GM20000 (cell line): ENCODE measurements at regions not wholly inside any gene's neighbourhood (a gene's known extent, or its start where the extent isn't known, plus 50 kb on each side); places are given as distances from the start of the nearest gene placed in this dataset.
"Not testable (repeated sequence)": the region's sequence is repeated elsewhere in the genome, so short reads cannot be mapped to it uniquely, and the experiment has no call there.

ENCODE experiments used
- DNase-seq: peaks from one replicate; pipeline ENCODE4 v3.0.0; 2012; ENCODE audit warnings: low spot score
- TF ChIP-seq, protein P1 (sequence below): IDR thresholded peaks from 2 replicates; pipeline ENCODE4 v1.5.1; 2012; ENCODE audit warnings: mild to moderate bottlenecking, control low read depth; ENCODE audit errors: extremely low read depth, missing control alignments

DNA sequence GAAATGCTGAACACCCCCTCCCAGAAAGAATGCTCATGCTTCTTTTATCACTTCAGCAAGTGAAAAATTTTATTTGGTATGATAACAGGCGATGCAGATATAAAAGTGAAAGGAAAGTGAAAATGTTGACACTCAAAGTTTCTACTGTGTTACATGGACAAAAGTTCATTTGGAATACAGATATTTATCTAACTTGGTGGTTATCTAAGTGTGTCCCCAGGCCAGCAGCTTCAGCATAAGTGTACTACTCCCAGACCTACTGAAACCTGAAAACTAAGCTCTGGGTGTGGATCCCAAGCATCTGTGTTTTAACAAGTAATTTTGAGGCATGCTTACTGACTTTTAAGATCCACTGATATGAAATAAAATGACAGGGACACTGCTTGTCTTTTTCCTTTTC, 157.1 kb upstream of the BCHE start:
- TF ChIP-seq, protein P1, sequence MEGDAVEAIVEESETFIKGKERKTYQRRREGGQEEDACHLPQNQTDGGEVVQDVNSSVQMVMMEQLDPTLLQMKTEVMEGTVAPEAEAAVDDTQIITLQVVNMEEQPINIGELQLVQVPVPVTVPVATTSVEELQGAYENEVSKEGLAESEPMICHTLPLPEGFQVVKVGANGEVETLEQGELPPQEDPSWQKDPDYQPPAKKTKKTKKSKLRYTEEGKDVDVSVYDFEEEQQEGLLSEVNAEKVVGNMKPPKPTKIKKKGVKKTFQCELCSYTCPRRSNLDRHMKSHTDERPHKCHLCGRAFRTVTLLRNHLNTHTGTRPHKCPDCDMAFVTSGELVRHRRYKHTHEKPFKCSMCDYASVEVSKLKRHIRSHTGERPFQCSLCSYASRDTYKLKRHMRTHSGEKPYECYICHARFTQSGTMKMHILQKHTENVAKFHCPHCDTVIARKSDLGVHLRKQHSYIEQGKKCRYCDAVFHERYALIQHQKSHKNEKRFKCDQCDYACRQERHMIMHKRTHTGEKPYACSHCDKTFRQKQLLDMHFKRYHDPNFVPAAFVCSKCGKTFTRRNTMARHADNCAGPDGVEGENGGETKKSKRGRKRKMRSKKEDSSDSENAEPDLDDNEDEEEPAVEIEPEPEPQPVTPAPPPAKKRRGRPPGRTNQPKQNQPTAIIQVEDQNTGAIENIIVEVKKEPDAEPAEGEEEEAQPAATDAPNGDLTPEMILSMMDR, result no peak
- no peak for DNase-seq

DNA sequence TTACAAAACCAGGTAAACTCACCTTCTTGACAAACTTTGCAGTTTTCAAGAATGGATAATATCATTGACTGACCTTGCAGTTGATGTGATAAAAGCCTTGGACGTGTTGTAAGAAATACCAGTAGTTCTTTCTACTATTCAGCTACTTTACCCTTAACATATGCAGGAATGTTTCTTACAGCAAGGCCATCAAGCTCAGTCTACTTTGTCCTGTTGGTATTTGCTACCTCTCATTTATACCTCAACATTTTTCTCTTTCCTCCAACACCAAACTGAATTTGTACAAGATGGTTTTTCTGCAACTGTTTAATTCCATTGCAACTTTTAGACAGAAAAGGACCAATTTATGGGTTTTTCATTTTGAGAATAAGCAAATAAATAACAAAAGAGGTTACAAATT, 147.4 kb upstream of the BCHE start:
- no peak for DNase-seq
- TF ChIP-seq, protein P1, result no peak

DNA sequence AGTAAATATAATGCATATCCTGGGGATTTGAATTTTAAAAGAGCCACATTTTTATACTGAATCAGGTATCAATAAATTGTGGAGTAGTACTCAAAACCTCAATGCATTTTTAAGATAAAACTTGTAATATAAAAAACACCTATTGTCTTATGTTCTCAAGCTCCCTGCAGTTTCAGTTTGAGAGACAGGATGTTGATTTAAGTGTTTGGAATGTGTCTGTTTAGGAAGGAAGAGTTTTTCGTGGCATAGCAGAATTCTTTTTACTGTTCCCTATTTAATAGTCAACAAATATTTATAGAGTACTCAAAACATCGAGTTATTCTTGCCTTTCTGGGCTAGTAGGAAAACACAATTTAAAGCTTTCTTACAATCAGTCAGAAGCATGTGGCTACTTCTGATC, 146.1 kb upstream of the BCHE start:
- TF ChIP-seq, protein P1, result no peak
- no peak for DNase-seq

DNA sequence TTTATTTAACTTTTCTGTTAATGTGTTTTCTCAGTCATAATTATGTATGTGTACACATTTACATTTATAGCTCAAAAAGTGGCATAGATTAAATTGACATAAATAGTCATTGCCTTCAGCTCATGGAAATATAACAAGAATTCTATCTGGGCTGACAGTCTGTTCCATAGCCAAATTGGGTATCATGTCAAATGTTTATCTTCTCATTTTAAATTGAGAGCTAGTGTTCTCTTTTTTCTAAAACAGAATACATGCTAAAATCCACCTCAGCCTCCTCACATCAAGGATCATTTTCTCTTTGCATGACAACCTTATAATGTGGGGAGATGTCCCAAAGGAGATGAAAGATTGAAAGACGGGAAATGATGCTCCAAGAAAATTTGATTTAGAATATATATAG, 144.1 kb upstream of the BCHE start:
- DNase-seq, result no peak
- TF ChIP-seq, protein P1, result no peak

DNA sequence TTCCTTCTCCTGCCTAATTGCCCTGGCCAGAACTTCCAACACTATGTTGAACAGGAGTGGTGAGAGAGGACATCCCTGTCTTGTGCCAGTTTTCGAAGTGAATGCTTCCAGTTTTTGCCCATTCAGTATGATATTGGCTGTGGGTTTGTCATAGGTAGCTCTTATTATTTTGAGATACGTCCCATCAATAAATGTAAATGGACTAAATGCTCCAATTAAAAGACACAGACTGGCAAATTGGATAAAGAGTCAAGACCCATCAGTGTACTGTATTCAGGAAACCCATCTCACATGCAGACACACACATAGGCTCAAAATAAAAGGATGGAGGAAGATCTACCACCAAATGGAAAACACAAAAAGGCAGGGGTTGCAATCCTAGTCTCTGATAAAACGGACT, 123.6 kb upstream of the BCHE start:
- not testable (repeated sequence) for DNase-seq

DNA sequence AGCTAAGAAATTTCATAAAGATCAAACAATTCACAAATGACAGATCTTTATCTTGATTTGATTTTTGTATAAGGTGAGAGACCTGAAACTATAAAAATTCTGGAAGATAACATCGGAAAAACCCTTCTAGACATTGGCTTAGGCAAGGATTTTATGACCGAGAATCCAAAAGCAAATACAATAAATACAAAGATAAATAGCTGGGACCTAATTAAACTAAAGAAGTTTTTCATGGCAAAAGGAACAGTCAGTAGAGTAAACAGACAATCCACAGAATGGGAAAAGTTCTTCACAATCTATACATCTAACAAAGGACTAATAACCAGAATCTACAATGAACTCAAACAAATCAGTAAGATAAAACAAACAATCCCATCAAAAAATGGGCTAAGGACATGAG, 116.9 kb upstream of the BCHE start:
- DNase-seq, result no peak
- TF ChIP-seq, protein P1, result no peak

DNA sequence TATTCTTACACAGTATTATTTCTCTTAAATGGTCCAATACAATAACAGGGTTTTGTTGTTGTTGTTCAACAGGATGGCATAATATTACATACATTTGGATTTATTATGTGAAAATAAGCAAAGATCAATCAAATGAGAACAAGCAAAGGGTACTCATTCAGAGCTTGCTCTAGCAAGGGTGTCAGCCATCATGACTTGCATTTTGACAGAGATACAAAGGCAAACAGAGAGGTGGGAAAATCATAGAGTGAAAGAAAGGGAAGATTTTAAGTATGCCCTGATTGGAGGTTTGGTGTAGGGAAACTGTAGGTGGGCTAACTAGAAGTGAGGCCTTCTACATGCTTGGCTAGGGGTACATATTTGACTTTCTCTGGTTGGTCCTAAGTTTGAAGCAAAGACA, 109.1 kb upstream of the BCHE start:
- TF ChIP-seq, protein P1, result no peak
- DNase-seq, result no peak

DNA sequence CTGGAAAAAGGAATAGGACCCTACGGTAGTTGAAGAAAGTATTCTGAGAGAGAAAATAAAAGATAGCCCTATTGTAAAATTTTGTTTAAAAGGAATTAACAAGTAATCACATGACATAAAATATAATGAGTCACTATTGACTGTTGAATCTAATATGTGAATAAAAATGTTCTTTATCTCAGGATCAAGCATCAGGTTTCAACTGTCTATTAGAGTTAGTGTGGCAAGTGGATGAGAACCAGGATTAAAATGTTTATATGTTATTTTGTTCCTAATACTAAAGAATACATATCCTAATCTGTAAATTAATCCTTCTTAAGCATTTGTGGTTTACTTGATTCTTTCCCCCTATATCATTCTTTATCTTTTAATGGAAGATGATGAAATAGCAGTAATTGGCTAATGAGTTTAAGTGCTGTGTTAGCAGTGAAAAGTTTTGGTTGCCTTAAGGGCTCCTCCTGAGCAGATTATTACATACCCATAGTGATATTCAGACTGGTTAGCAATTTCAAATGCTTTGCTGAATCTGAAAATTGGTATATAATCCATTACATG, 101.8 kb upstream of the BCHE start:
- no peak for DNase-seq

DNA sequence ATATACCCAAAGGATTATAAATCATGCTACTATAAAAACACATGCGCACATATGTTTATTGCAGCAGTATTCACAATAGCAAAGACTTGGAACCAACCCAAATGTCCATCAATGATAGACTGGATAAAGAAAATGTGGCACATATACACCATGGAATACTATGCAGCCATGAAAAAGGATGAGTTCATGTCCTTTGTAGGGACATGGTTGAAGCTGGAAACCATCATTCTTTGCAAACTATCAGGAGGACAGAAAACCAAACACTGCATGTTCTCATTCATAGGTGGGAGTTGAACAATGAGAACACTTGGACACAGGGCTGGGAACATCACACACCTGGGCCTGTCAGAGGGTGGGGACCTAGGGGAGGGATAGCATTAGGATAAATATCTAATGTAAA, 98.9 kb upstream of the BCHE start:
- DNase-seq, result not testable (repeated sequence)

More for the DNA sequence above, 101.8 kb upstream of the BCHE start:
- TF ChIP-seq, protein P1, result no peak

DNA sequence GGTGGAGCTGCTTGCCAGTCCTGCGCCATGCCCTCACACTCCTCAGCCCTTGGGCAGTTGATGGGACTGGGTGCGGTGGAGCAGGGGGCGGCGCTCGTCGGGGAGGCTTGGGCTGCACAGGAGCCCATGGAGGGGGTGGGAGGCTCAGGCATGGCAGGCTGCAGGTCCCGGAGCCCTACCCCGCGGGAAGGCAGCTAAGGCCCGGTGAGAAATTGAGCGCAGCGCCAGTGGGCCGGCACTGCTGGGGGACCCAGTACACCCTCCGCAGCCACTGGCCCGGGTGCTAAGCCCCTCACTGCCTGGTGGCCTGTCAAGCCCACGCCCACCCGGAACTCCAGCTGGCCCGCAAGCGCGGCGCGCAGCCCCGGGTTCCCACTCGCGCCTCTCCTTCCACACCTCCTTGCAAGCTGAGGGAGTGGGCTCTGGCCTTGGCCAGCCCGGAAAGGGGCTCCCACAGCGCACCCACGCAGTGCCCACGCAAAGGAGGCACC, 87.1 kb upstream of the BCHE start:
- DNase-seq, result not testable (repeated sequence)
